ENCODE measurements at regions not wholly inside any gene's neighbourhood (a gene's known extent, or its start where the extent isn't known, plus 50 kb on each side); places are given as distances from the start of the nearest gene placed in this dataset.

- WGBS, 3 donors: 50 to 69% (median 55%) methylated on average over 3 of the region's 3 CpGs
Measured at GRCh38 chr12:58557171-58557570, 363.1 kb downstream of the LRIG3 start.

DNA sequence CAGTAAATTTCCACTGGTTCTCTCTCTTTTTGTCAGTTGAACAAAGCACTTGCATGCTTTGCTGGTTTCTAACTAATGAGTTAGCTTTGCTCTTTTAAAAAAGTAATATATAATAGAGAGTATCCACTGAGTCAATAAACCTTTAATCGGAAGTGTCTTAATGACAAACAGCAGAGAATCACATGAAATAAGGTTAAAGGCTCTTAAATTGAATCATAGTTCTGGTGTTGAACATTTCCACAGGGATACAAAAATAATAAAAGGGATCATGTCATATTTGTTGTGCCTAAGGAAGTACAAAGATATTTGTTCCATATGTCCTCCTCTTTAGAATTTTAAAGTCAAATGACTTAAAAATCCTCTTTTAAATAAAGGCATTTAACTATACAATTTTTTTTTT is 362.6 kb downstream of the LRIG3 start:
- WGBS, 3 donors: 86 to 98% (median 90%) methylated on average over 1 of the region's 1 CpG
- no peaks in the 10 kb centered on the region for H3K36me3 ChIP-seq (ENCODE audit: insufficient read depth in 1 of 2, low read depth in 1 of 2)
- no peak for ATAC-seq

More at GRCh38 chr12:58557171-58557570, 363.1 kb downstream of the LRIG3 start:
- ATAC-seq: no peak
- H3K27ac ChIP-seq: no peak overlapping the region
- H3K36me3 ChIP-seq (ENCODE audit: insufficient read depth in 1 of 2, low read depth in 1 of 2): no peaks in the 10 kb centered on the region
- no peaks in the 10 kb centered on the region for H3K9me3 ChIP-seq
- TF ChIP-seq CTCF (IDR thresholded peaks at IDR 0.05): no peak
- no peaks in the 10 kb centered on the region for H3K4me1 ChIP-seq
- no peak for DNase-seq
- intact Hi-C loops (cut with DNase I): no loop called here
- H3K27me3 ChIP-seq (ENCODE audit: insufficient read depth in 3 of 3, low read length in 2 of 3): no peaks in the 10 kb centered on the region
- no peak overlapping the region for H3K4me3 ChIP-seq

GRCh38 chr12:58563621-58564020 is 356.7 kb downstream of the LRIG3 start:
- intact Hi-C loops (cut with DNase I): no loop called here
- ATAC-seq: no peak

More for the DNA sequence above, 362.6 kb downstream of the LRIG3 start:
- Histone ChIP-seq H3K4me3 (no peak overlapping the region), H3K4me1 (no peaks in the 10 kb centered on the region), H3K27ac (no peak overlapping the region), H3K9me3 (no peaks in the 10 kb centered on the region), H3K27me3 (ENCODE audit: insufficient read depth in 3 of 3, low read length in 2 of 3) (no peaks in the 10 kb centered on the region)
- intact Hi-C loops (cut with DNase I): no loop called here
- TF ChIP-seq CTCF (IDR thresholded peaks at IDR 0.05): no peak
- no peak for DNase-seq

GRCh38 chr12:58564721-58565120 is 355.6 kb downstream of the LRIG3 start:
- intact Hi-C loops (cut with DNase I): no loop called here
- H3K36me3 ChIP-seq (ENCODE audit: insufficient read depth in 1 of 2, low read depth in 1 of 2): no peaks in the 10 kb centered on the region
- TF ChIP-seq CTCF (IDR thresholded peaks at IDR 0.05): no peak
- DNase-seq (no peak), ATAC-seq (no peak)
- H3K27me3 ChIP-seq (ENCODE audit: insufficient read depth in 3 of 3, low read length in 2 of 3): no peaks in the 10 kb centered on the region
- no peak overlapping the region for H3K27ac ChIP-seq
- no peaks in the 10 kb centered on the region for H3K4me1 ChIP-seq
- no peaks in the 10 kb centered on the region for H3K9me3 ChIP-seq
- no peak overlapping the region for H3K4me3 ChIP-seq
- WGBS, 3 donors: 62 to 84% (median 76%) methylated on average over 1 of the region's 1 CpG

More at GRCh38 chr12:58563621-58564020, 356.7 kb downstream of the LRIG3 start:
- H3K27ac ChIP-seq: no peak overlapping the region
- no peaks in the 10 kb centered on the region for H3K9me3 ChIP-seq
- no peaks in the 10 kb centered on the region for H3K4me1 ChIP-seq
- no peaks in the 10 kb centered on the region for H3K36me3 ChIP-seq (ENCODE audit: insufficient read depth in 1 of 2, low read depth in 1 of 2)
- no peak overlapping the region for H3K4me3 ChIP-seq
- no peak for TF ChIP-seq CTCF (IDR thresholded peaks at IDR 0.05)
- H3K27me3 ChIP-seq (ENCODE audit: insufficient read depth in 3 of 3, low read length in 2 of 3): no peaks in the 10 kb centered on the region
- DNase-seq: no peak

DNA sequence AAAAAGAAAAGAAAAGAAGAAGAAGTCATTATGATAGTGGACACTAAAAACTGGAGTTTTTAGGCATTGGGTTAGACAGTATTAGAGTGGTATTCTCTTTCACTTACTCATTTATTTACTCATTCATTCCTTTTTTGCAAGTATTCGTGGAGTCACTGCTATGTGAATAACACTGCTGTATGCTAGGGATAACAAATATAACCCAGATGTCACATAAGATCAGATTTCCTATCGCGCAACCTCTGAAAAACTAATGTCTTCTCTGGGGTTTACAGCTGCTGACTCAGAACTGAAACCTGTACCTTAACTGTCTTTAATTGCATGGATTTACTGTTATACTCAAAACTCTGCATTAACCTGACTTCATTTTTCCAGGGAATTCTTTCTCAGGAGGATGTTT is 353.7 kb downstream of the LRIG3 start:
- intact Hi-C loops (cut with DNase I): no loop called here
- TF ChIP-seq CTCF (IDR thresholded peaks at IDR 0.05): no peak
- WGBS, 3 donors: 58 to 62% (median 62%) methylated on average over 3 of the region's 3 CpGs

More for the DNA sequence above, 353.7 kb downstream of the LRIG3 start:
- no peak overlapping the region for H3K27ac ChIP-seq
- no peak overlapping the region for H3K4me3 ChIP-seq
- H3K9me3 ChIP-seq: no peaks in the 10 kb centered on the region
- ATAC-seq (no peak), DNase-seq (no peak)
- no peaks in the 10 kb centered on the region for H3K4me1 ChIP-seq
- no peaks in the 10 kb centered on the region for H3K27me3 ChIP-seq (ENCODE audit: insufficient read depth in 3 of 3, low read length in 2 of 3)
- H3K36me3 ChIP-seq (ENCODE audit: insufficient read depth in 1 of 2, low read depth in 1 of 2): no peaks in the 10 kb centered on the region
